ENCODE measurements at regions not wholly inside any gene's neighbourhood (a gene's known extent, or its start where the extent isn't known, plus 50 kb on each side); places are given as distances from the start of the nearest gene placed in this dataset.
A peak's percentile ranks its signal among the peaks of the same experiment; 100 is the strongest.

DNA sequence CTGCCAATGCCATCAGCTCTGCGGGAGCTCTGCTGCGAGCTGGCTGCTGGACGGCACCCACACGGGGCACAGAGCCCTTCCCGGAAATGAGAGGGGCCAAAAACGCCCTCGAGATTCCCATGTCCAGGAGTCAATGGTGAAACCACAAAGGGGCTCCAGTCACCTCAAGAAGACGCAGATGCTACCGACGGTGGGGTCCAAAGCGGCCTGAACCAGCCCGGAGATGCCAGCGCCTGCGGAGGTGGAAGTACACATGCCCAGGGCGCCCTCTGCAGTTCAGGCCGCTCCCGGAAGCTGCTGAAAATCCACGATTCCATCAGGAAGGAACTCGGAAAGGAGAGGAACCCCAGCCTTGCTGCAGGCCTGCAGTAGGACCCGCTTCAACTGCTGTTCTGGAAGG, 82.4 kb upstream of the SELENOP start (continued):
- TF ChIP-seq RAD21 (IDR thresholded peaks at IDR 0.05 in 1 of 2, conservative IDR thresholded peaks at IDR 0.05 in 1 of 2; ENCODE audit: low read depth in 2 of 2, low read length in 2 of 2) (peak; percentile 74 to 82), ASH2L (IDR thresholded peaks at IDR 0.05; ENCODE audit: low read length) (no peak), NRF1 (IDR thresholded peaks at IDR 0.05; ENCODE audit: low read depth, low read length) (no peak), NANOG (IDR thresholded peaks at IDR 0.05; ENCODE audit: insufficient read depth, low read depth, low read length, poor library complexity, severe bottlenecking) (peak; percentile 18), JUND (IDR thresholded peaks at IDR 0.05; ENCODE audit: low read length) (no peak), EGR1 (IDR thresholded peaks at IDR 0.05; ENCODE audit: borderline replicate concordance, low read depth, low read length) (0 out of 2 replicates have a peak, but pooled peaks have one; percentile 57), TCF12 (IDR thresholded peaks at IDR 0.05; ENCODE audit: low read depth, low read length) (no peak), TAF1 (IDR thresholded peaks at IDR 0.05; ENCODE audit: low read depth, low read length) (no peak), HDAC6 (IDR thresholded peaks at IDR 0.05; ENCODE audit: low read depth, low read length) (no peak), FOSL1 (IDR thresholded peaks at IDR 0.05; ENCODE audit: insufficient read depth, low read depth, low read length) (no peak), BACH1 (IDR thresholded peaks at IDR 0.05; ENCODE audit: low read length) (no peak), TBP (IDR thresholded peaks at IDR 0.05; ENCODE audit: low read depth, low read length) (peak; percentile 41; the same call in 1 of the 2 replicates), KDM1A (IDR thresholded peaks at IDR 0.05; ENCODE audit: borderline replicate concordance, low read length) (no peak), BCL11A (IDR thresholded peaks at IDR 0.05; ENCODE audit: low read depth in 2 of 2, low read length in 2 of 2) (no peak)
- TF ChIP-seq, protein P1, sequence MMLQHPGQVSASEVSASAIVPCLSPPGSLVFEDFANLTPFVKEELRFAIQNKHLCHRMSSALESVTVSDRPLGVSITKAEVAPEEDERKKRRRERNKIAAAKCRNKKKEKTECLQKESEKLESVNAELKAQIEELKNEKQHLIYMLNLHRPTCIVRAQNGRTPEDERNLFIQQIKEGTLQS (IDR thresholded peaks at IDR 0.05; ENCODE audit: insufficient read depth, low read depth, low read length) = no peak
- TF ChIP-seq, protein P2, sequence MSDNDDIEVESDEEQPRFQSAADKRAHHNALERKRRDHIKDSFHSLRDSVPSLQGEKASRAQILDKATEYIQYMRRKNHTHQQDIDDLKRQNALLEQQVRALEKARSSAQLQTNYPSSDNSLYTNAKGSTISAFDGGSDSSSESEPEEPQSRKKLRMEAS (IDR thresholded peaks at IDR 0.05) = peak; percentile 55
